ENCODE measurements at regions not wholly inside any gene's neighbourhood (a gene's known extent, or its start where the extent isn't known, plus 50 kb on each side); places are given as distances from the start of the nearest gene placed in this dataset.
A peak's percentile ranks its signal among the peaks of the same experiment; 100 is the strongest.

- DNase-seq (ENCODE audit: low spot score): no peak
Measured at GRCh38 chr4:123497340-123497739, 100.7 kb downstream of the SPRY1 start.

DNA sequence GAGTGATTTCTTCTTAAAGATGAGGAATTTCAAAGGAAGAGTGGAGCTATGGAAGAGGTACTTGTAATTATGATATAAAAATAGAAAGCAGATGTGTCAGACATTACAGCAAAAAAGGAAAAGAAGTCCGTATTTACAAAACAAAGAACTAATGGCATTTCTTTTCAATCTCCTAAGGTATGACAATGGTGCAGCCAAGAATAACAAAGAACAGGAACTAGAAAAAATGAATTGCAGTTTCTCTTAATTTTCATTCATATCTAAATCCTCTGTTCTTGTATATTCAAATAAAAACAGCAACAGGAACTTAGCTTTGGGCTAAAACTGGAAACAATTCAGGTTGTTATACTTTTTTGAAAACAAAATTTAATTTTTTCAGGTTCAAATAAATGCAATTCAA lies 105.1 kb downstream of the SPRY1 start:
- DNase-seq (ENCODE audit: low spot score): no peak

DNA sequence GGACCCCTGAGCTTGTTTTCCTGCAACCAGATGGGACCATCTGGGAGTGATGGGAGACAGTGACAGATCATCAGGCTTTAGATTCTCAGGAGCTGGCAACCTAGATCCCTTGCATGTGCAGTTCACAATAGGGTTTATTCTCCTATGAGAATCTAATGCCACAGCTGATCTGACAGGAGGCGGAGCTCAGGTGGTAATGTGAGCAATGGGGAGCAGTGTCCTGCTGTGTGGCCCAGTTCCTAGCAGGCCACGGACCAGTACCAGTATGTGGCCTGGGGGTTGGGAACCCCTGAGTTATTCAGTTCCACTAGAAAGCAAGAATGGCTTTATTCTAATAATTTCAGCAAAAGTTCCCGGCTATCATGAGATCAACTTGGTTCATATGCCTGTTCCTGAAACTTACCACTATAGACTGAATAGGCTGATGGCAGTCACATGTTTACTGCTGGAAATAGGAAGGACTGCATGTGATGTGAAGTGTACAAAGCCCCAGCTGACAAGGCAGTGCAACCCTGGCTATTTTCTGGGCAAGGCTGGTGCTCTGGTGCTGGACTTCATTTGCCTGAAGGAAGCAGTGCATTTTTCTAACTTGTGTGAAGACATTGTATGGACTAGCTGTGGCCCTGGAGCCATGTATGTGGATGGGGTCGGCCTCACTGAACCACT lies 107.2 kb downstream of the SPRY1 start:
- DNase-seq (ENCODE audit: low spot score): no peak

DNA sequence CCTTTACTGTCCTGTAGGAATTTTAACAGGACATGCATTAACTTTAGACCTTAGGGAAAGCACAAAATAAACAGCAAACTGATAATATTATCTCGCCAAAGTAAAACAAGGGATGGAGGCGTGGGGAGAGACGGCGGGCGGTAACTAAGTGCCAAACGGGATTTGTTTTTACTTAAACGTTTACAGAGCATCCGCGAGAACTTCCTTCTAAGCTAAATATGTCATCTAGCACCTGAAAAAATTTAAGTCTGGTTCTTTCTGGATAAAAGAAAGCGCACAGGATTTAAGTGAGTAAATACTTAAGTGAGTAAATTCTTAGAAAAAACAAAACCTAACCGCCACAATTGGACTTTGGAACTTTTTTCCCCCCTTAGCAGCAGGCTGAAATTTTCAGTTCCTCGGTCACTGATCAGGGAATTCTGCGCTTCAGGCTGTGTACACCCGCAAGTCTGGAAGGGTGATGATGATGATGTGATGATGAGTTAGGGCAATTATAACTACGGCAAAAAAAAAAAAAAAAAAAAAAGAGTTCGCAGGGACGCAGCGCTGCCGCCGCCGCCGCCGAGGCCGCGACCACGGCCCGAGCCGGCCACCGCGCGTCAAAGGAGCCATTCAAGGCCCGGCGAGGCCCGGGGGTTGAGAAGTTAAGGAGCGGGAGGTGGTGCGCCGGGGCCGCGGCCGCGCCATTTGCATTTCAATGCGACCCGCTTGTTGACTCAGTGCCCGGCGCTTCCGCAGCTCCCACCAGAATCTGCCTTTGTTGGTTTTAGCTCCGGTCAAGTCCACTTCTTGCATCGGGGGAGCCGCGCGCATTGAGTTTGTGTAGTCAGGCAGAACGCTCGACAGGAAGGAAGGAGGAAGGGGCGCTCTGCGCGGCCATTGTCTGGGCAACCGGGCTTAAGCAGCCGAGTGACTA lies 108.8 kb downstream of the SPRY1 start:
- DNase-seq (ENCODE audit: low spot score): peak; percentile 42

DNA sequence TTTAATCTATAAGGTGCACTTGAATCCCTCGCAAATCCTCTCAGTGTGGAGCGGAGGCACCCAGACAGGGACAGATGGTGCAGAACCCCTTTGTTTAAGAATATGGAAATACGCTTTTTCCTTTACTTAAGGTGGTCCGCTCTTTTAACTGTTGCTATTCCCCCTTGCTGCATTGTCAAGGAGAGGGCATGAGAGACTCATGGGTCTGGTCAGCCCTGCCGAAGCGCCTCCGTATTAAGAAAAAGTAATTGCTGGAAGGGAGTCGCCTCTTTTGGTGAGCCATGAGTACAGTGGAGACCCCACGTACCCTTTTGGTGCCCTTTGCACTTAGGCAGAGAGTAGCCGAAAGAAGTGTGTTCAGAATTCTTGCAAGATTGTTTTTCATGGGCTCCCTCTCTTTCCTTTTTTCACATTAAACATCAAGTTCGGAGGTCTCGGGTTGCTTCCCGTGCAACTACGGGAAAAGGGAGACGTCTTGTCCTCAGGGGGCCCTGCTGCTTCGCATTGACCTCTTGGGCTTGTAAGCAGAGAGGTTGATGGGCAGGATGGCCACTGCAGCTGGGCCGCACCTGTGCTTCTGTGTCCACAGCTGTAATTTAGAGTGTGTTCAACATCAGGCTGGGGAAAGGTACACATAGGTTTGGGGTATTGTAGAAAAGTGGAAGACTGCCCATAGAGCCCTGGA lies 109.6 kb downstream of the SPRY1 start:
- no peak for DNase-seq (ENCODE audit: low spot score)

DNA sequence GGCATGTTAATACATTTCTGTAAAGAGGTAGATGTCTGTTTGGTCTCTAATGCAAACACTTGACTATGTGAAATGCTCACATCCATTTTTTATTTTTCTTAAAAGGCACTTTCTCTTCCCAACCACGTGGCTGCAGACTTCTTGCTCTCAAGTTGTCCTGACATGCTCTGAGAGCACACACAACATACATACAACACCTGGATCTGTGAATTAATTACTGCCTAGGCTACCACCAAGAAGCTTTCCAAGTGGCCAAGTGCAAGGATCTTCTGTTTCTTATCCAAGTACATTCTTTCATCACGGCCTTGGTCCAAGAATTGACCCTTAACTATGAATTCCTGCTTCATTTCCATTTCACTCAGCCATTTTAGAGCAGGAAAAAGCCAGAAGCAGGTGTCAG lies 110.8 kb downstream of the SPRY1 start:
- DNase-seq (ENCODE audit: low spot score): no peak

DNA sequence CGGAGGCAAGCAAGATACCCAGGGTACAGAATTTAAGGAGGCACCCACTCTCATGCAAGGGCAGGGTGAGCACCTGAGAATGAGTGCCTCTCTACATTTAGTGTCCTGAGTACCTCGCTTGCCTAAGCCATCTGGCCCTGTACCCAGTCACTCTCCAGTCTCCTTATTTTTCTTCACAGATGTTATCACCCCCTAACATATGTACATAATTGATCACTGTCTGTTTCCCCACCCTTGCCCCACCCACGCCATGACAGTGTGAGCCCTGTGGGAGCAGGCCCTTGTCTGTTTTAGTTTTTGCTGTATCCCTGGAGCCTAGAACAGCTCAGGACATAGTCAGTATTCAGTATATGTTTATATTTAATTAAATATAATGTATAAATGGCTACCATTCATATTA lies 113.6 kb downstream of the SPRY1 start:
- no peak for DNase-seq (ENCODE audit: low spot score)

DNA sequence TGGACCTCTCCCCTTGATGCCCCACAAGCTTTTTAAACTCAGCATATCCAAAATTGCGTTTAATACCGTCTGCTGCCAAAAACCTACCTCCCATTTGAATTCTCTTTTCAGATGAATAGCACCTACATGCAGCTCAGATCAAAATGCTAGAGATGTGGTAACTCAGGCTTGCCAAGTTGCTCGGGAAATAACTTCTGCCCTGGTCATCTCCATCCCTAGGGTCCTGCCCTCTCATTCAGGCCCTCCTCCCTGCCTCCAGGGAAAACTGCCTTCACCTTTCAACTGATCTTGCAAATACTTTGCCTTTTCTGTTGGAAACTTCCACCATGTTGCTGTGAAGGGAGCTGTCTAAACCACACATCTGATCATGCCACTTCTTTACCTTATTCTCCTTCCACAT lies 114.1 kb downstream of the SPRY1 start:
- no peak for DNase-seq (ENCODE audit: low spot score)

DNA sequence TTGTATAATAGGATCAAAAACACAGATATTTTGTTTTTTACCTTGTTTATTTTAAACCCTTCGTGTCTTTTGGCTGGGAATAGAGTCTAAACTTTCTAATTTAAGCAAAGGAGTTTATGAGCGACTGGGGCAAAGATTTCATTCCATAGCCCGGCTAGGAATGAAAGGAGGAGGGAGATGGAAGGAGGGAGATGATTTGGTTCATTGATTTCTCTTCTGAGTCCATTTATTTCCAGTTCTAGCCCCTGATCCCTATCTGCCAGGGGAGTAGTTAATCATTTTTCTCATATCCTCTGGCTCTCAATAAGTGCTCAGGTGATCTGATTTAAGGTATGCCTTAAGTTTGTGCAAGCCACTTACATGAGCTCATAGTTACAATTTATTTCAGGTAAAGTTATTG lies 120.0 kb downstream of the SPRY1 start:
- no peak for DNase-seq (ENCODE audit: low spot score)

GRCh38 chr4:123517176-123517575 lies 120.6 kb downstream of the SPRY1 start:
- no peak for DNase-seq (ENCODE audit: low spot score)

DNA sequence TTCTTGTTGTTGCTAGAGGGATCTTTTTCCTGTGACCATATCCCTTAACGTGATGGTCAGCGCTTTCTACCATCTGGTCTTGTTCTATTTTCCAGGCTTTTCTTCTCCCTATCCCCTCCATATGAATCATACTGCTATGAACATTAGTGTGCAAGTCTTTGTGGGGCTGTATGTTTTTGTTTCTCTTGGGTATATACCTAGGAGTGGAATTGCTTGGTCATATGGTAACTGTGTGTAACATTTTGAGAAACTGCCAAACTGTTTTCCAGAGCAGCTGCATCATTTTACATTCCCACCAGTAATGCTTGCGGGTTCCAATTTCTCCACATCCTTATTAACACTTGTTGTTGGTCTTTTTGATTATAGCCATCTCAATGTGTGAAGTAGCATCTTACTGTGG lies 121.4 kb downstream of the SPRY1 start:
- no peak for DNase-seq (ENCODE audit: low spot score)

- DNase-seq (ENCODE audit: low spot score): no peak
Measured at GRCh38 chr4:123520325-123520724, 123.7 kb downstream of the SPRY1 start.

GRCh38 chr4:123522081-123522480 lies 125.5 kb downstream of the SPRY1 start:
- DNase-seq (ENCODE audit: low spot score): no peak

GRCh38 chr4:123522646-123523045 lies 126.1 kb downstream of the SPRY1 start:
- no peak for DNase-seq (ENCODE audit: low spot score)

GRCh38 chr4:123524958-123525628 lies 128.5 kb downstream of the SPRY1 start:
- DNase-seq (ENCODE audit: low spot score): no peak

- DNase-seq (ENCODE audit: low spot score): no peak
Measured at GRCh38 chr4:123526511-123526910, 129.9 kb downstream of the SPRY1 start.

GRCh38 chr4:123528501-123529277 lies 132.1 kb downstream of the SPRY1 start:
- no peak for DNase-seq (ENCODE audit: low spot score)

GRCh38 chr4:123529278-123529568 lies 132.6 kb downstream of the SPRY1 start:
- DNase-seq (ENCODE audit: low spot score): no peak

- DNase-seq (ENCODE audit: low spot score): no peak
Measured at GRCh38 chr4:123530357-123530756, 133.8 kb downstream of the SPRY1 start.

DNA sequence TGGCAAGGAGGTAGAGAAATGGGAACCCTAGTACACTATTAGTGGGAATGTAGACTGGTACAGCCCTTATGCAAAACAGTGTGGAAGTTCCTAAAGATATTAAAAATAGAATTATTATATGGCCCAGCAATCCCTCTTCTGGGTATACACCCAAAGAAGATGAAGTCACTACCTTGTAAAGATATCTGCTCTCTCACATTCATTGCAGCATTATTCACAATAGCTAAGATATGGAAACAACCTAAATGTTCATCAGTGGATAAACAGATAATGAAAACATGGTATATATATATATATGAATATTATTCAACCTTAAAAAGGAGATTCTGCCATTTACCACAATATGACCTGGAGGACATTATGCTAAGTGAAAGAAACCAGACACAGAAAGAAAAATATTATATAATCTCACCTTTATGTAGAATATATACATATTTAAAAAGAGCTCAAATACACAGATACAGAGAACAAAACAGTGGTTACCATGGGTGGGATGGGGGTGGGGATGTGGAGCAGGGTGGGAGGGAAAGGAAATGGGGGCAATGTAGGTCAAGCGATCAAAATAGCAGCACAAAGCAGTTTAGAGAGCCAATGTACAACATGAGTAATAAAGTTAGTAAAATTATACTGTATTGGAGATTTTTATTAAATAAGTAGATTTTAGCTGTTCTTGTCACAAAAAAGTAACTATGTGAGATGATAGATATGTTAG lies 138.6 kb downstream of the SPRY1 start:
- DNase-seq (ENCODE audit: low spot score): no peak

- no peak for DNase-seq (ENCODE audit: low spot score)
Measured at GRCh38 chr4:123536225-123536624, 139.6 kb downstream of the SPRY1 start.
